Putamen (tissue), 1 donor: ENCODE measurements at regions not wholly inside any gene's neighbourhood (a gene's known extent, or its start where the extent isn't known, plus 50 kb on each side); places are given as distances from the start of the nearest gene placed in this dataset.

ENCODE experiments used
- DNase-seq: peaks from one replicate; pipeline ENCODE4 v3.0.0-alpha.2; 2016; ENCODE audit warnings: low spot score

DNA sequence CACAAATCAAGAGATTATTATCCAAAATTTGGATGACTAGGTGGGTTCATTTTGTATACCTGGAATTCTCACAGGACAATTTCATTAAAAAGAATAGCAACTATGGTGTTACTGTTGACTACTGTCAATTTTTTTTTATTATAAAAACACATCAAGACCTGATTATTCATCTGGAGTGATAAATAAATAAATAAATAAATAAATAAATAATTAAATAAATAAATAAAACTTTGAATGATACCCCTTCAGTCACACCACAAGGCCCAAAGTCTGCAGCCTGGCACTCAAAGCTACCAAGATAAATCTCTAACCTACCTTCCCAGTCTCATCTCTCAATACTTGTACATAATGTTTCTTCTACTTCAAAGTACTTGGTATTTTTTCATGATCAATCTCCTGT is 294.0 kb upstream of the KLHL29 start:
- no peak for DNase-seq

DNA sequence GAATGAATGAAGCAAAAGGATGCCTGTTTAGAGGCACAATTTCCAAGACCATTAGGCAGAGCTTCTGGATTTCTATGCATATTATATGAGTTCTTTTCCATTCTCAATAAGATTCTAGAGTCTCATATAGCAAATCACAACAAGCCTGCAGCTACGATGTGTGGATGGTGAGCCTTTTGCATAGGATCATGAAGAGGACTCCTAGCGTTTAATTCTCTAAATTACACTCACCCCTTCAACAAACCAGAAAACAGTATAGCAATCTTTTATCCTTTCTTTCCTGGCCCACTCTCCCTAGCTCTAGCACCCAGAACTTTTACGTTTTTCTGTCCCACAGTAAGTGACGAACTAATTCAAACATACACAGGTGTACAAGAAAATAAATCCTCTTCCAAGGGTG is 293.1 kb upstream of the KLHL29 start:
- DNase-seq: no peak

DNA sequence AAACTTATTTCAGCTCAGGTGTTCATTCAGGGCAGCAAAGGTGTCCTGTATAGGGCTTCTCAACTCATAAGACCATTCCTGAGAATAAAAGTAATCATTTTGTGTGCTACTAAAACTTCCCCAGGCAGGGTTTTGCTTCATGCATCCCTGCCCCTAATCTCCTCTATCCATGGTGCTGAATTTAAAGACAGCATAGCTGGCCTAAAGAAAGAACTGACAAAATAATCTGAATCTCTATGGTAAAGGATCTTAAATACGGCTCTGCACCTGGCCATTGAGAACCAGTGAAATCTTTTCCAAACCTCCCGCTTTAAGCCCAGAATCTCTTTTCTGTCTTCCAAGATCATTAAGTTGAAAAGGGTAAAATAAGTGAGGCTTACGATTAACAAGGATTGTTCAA is 292.1 kb upstream of the KLHL29 start:
- DNase-seq: no peak

DNA sequence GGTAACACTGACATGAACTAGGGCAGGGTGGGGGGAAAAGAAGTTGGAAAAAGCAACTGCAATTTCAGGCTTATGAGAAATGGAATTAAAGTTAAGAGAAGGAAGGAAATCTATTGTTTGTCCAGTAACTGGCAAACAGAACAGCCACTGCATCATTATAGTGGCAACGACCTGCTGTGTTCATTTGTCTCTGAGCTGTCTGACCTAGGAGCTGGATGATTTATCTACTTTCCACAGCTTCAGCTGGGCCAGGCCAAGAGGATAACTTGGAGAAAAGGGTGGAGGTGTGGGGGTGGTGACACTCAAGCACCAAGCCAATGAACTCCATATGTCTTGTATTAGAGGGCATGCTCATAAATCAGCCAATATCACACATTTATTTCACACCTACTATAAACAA is 291.5 kb upstream of the KLHL29 start:
- no peak for DNase-seq

DNA sequence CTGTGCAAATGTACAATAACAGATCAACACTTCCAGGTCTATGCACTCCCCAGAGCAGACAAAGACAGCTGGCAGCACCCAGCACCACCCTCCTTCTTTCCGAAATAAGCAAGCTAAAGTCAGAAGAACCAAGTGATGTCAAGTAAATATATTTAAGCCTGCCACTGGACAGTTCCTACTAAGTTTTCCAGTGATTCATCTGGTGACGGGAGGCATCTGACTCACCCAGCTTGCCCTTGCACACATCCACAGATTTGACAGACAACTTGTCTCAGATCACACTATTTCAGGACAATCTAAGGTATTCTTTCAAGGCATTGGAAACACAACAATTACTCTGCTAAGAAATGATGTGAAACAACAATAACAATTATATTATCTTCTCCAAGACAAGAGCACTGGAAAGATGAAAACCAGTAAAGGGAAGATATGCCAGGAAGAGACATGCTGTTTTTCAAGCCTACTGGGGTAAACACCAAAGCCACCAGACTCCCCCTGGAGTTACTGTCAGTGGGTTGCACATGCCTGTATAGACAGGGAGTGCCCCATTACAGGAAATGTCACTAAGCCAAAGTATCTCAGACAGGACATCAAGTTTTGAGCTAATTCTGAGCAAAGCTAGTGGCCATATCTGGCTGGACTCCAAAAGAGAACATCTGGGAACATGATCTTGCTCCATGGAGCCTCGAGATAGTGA is 287.9 kb upstream of the KLHL29 start:
- no peak for DNase-seq

DNA sequence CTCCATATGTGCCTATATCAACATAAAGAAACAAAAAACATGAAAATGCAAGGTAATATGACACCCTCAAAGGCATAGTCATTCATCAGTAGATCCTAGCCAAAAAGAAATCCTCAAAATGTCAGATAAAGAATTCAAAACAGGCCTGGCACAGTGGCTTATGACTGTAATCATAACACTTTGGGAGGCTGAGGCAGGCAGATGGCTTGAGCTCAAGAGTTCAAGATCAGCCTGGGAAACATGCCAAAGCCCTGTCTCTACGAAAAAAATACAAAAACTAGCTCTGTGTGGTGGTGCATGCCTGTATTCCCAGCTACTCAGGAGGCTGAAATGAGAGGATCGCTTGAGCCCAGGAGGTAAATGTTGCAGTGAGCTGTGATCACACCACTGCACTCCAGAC is 284.6 kb upstream of the KLHL29 start:
- no peak for DNase-seq

DNA sequence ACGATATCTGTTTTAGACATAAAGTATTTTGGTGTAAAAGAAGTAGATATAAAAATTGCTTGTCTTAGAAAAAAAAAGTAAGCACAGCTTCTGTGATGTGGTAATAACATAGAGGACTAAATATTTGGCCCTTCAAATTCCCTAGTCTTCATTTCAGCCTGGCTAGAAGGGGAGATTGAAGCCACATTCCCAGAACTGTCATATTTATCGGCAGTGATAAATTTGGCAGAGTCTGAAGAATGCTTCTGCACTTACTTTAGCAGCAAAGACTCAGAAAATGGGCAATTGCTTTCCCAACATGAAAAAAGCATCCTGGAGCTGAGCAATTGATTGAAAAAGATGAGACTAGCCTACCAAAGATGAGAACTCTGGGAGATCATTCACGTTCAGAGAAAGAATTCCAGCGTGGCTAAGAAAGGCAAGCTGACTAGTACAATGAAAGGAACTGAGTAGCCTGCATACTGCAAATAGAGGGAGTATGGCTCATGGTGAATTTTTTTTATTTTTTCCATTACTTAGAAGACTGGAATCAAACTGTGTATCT is 278.7 kb upstream of the KLHL29 start:
- no peak for DNase-seq

DNA sequence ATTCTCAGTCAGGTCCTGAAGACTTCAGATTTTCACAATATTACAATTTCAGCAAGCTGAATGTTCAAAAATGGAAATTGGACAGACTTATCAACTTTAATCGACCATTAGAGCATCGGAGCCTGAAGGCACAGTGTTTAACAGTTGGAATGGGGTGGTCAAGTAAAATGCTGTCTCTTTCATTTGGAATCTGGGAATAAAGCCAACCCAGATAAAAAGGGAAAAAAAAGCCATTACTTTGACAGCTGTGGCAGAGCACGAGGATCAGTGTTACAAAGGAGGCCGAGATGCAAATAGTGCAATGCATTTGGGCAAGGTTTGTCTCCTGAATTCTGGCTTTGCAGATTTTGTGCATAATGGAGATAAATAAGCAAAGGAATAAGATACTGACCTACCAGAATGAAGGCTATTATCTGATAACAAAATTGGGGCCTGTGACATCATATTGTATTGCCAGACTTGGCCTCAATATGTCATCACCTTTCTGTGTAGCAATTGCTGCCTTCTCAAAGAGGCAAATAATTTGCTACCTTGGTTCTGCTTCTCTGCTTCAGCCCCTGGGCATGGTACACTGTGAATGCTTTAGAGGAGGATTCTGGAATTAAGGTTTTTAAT is 277.5 kb upstream of the KLHL29 start:
- DNase-seq: no peak

DNA sequence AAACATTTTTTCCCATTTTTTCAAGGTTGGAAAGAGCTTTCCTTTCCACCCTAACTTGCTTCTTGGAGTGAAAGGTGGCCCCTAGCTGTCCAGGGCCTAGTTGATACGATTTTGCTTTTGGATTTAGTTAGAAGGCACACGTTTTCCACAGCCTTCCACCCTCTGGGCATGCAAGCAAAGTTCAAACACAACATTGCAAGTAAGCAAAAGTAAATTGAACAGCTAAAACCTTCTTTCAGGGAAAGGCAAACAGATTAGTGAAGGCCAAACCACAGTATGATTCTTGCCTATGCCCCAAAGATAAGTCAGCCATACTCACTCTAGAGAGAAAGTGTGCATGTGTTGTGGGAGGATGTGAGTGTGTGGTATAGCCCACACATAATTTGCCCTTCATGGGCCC is 273.7 kb upstream of the KLHL29 start:
- DNase-seq: no peak

DNA sequence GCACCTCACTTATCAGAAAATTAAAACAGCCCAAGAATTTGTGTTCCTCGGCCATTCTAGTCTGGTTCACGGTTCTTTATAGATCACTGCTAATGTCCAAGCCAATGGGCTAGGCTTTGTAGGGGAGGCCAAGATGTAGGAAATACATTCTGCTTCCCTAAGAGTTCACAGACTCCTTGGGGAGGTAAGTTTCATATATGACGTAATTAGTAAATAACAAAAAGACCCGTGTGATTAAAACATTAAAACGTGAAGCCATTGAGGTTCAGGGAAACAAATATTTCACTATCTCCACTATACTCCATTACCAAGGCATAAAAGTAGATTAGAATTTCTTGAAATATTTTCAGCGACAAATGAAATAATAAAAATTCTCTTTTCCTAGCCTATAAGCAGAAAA is 272.5 kb upstream of the KLHL29 start:
- DNase-seq: no peak

DNA sequence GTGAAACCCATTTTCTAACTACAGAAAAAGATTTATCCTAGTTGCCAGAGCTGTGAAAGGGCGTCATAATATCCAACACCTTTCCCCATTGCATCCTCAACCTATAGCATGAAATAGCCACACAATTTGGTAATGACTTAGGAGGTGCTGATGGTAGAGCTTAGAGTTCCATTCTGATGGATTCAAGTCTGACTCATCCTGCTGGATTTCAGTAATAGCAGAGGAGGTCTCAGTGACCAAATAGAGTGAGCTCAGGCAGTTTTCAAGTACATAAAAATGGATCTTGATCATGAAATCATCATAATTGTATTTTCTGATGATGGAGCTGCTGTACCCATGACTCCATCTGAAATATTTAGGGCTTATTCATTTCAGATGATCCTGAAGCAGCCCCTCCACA is 270.7 kb upstream of the KLHL29 start:
- DNase-seq: no peak

DNA sequence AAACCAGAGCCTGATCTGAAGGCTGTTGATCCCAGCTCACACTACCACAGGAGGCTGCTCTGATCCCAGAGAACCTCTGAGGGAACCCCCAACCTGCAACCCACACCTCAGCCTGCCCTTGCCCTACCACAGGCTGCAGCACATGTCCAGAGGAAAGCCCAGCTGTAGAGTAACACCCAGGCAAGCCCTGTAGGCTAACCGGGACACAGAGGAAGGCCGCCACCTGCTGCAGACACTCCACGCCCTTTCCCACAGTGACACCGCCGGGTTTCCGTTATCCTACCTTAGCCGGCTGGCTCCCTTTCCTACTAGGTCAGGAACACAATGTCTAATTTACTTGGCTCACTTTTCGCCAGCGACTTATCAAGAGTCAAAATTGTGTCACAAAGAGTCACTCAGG is 266.7 kb upstream of the KLHL29 start:
- DNase-seq: no peak

DNA sequence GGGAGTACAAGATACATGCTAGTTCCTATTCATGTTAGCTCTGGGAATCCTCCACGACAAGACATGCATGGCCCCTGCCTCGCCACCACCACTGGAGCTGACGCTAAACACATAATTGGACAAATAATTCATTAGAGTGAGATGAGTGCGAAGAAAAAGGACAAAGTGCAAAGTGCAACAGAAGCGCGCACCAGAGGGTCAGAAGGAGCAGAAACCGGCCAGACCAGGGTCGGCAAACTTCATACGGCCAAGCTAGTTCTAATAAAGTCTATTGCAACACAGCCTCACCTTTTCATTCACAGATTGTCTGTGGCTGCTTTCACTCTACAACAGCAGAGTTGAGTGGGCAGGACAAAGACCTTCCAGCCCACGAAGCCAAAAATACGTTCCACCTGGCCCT is 266.1 kb upstream of the KLHL29 start:
- DNase-seq: no peak

DNA sequence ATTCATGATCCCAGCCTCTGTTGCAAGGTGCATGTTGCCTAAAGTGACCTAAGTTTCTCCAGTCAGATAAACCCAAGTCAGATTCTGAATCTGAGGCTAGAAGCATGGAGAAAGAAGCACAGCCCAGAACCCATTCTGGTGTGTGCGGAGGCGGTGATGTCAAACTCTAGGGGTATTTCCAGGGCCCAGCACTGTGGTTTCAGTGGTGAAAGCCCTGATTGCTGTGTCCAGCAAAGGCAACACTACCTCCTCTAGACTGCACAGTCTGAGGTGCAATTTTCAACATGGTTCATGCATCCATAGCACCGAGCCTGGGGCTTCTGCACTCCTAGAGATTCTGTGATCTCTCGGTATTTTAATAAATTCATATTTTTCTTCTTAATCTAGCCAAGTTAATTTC is 264.8 kb upstream of the KLHL29 start:
- no peak for DNase-seq

DNA sequence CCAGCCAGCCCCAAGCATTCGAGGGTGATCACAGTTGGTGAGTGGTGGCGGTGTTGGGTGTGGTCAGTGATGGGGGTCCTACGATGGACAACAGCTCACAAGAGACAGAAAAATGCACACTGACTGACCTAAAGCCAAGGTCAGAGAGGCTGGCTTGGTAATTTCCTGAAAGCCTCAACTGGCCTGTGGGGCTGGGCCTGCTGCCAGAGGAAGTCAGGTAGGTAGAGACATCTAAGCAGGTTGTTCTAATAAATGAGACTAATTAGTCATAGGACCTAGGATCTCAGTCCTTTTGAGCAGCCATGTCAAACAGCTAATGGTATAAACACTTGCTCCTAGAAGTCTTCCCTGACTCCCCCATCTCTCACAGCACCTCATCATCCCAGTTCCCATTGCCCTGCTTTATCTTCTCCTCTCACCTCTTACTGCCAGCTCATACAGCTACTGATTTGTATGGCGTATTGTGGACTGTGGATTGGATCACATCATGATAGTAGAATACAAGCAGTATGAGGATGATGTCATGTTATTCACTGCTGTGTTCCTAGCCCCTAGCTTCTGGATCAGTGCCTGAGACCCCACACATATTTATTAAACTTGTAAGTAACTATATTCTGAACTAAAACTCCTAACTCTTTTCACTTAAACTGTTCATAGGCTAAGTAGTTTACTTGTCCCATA is 262.9 kb upstream of the KLHL29 start:
- no peak for DNase-seq

DNA sequence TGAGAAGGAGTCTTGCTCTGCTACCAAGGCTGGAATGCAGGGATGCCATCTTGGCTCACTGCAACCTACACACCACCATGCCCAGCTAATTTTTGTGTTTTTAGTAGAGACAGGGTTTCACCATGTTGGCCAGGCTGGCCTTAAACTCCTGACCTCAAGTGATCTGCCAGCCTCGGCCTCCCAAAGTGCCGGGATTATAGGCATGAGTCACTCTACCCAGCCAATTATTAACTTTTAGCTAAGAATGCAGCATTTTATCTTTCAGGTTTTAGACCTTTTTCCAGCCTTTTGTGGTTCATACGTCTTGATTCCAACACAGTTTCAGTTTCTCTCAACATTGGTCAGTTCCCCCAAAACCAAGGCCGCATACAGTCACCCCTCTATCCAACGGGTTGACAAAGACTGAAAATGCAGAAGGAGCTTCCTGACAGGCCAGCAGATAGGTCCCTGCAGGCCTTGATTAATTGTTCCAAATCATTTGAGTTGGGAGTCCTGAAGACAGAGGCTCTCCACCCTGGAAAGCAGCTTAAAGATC is 262.2 kb upstream of the KLHL29 start:
- no peak for DNase-seq

DNA sequence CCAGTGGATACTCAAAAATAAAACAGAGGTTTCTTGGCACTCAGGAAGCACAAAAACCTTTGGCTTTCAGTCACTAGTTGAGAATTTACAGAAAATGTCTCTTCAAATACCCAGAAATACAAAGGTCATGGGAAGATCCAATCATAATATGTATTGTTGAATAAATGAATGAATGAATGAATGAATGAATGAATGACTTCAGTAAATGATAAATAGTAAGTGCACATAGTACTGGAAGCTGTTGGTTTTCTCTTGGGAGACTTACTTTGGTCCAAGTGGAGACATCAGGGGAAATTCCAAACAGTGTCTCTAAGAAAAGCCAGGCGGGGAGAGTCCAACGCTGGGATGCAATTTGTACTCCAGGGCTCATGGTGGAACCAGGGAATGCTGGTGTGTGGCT is 261.3 kb upstream of the KLHL29 start:
- no peak for DNase-seq

DNA sequence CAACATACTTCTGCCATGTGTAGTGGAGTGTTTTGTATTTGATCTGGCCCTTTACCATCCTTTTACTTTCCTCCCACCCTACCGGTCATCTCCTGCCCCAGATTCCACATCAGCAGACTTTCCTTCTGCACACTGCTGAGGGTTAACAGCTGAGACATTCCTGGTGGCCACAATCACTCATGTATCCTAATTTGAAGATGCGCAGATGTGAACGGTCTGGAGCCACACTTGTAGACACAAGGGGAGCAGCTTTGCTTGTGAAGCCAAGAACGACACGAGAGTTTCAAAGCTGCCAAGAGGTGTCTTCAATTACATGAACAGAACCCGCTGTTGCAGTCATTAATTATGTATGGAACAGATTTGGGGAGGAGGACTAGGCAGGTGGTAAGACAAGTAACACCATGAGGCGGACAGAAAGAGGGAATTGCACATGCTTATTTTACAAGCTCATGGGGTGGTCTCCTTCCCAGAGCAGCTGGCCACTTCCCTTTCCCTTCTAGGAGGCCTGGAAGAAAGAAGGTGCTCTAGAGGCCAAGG is 260.7 kb upstream of the KLHL29 start:
- DNase-seq: no peak

DNA sequence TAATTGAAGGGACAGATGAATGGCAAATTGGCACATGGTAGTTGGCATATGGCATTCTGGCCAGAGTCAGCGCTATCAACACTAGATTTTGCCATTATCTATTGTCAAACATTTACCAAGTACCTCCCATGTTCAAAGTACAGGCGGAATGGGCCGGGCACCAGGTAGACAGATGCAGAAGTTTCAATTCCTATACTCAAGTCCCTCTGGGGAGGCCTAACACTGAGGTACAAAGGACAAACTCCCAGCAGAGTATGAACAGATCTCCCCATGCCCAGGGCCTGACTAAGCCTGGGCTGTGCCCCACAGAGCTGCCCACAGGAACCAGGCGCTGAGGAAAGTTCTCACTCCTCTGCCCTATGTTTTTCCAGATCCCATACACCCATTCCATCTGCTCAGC is 257.5 kb upstream of the KLHL29 start:
- DNase-seq: no peak

DNA sequence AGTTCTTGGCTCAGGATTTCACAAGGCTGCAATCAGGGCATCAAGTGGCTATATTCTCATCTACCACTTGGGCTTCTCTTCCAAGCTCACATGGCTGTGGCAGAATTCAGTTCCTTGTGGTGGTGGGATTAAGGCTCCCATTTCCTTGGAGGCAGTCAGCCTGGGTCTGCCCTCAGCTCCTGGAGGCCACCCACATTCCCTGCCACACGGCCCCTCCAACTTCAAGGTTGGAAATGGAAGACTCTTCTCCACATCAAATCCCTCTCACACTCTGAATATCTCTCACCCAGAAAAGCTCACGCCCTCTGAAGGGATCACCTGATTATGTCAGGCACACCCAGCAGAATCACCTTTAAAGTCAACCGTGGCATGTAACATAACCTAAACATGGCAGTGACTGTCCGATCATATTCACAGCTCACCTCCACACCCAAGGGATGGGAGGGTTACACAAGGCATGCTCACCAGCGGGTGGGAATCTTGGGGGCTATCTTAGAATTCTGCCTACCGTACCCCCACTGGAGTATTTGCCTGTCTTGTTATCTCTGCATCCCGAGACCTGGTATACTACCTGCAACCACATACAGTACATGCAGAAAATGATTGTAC is 256.2 kb upstream of the KLHL29 start:
- no peak for DNase-seq

DNA sequence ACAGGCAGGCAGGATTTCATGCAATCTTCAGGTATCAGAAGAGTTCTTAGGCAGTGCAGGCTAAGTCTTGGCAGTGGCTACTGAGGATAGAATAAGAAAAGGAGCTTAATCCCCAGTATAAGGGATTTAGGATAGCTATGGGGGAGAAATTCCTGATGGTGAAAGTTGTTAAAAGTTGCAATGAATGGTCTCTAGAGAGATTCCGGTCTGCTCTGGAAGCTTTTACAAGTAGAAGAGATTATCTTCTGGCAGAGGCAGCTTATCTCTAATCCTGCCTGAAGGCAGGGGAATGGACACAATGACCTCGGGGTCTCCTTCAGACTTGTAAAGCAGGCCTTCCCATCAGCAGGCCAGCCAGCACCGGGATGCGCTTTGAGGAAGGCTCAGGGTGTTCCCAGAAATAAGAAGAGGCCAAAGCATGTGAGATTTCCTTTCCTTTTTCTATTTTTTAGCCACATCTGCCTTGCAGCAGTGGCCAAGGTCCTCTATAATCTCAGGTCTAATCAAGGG is 253.9 kb upstream of the KLHL29 start:
- DNase-seq: no peak

DNA sequence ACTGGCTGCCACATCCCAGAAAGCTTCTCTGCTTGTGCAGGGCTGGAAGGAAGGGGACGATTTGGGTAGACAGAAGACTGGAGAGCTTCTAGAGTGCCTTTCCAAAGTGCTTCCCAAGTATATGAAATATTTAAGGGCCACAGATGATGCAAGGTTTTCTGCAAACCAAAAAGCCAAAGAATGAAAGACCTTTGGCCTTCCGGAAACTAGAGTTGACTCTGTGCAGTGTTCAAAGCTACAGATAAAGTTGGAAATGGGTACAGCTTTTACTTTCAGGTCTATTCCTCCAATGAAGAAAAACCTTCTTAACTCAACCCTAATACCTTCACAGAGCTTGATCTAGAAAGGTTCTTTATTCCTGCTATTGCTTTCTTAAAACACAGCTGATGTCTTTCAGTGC is 253.0 kb upstream of the KLHL29 start:
- no peak for DNase-seq
